GM12864 (cell line): ENCODE measurements at regions not wholly inside any gene's neighbourhood (a gene's known extent, or its start where the extent isn't known, plus 50 kb on each side); places are given as distances from the start of the nearest gene placed in this dataset.

ENCODE experiments used
- DNase-seq: peaks from one replicate; pipeline ENCODE4 v3.0.0-alpha.2; 2011; ENCODE audit warnings: low read depth
- H3K4me3 ChIP-seq: 2 replicates; pipeline ENCODE4 v1.5.1; 2011; ENCODE audit warnings: mild to moderate bottlenecking, low read depth, low read length, control low read depth
- CTCF ChIP-seq: IDR thresholded peaks from 2 replicates; pipeline ENCODE4 v1.5.1; 2011; ENCODE audit warnings: low read depth, mild to moderate bottlenecking, moderate library complexity, low read length, control low read depth, inconsistent platforms; ENCODE audit errors: missing control alignments

GRCh38 chr12:91632042-91632786, 449.6 kb upstream of the DCN start:
- no peak for TF ChIP-seq CTCF
- DNase-seq = no peak
- H3K4me3 ChIP-seq = no peak overlapping the region

GRCh38 chr12:91630596-91631293, 448.1 kb upstream of the DCN start:
- H3K4me3 ChIP-seq = no peak overlapping the region
- no peak for DNase-seq
- TF ChIP-seq CTCF = no peak

DNA sequence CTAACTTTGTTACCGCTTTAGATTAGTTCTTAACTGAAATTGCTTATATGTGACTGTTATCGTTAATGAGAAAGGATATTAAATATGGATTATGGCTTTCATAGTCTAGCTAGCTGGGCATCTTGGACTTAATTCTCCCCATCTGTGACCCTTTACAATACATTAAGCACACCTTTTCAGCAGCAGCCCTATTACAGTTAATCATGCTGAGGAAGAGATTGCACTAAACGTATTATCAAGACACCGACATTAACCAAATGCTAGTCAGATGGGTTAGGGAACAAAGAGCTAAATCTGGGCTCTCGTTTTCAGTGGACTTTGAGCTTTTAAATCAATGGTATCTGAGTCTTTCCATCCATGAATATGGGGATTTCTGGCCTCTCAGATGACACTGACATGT, 447.5 kb upstream of the DCN start:
- DNase-seq = no peak
- TF ChIP-seq CTCF = no peak
- no peak overlapping the region for H3K4me3 ChIP-seq

DNA sequence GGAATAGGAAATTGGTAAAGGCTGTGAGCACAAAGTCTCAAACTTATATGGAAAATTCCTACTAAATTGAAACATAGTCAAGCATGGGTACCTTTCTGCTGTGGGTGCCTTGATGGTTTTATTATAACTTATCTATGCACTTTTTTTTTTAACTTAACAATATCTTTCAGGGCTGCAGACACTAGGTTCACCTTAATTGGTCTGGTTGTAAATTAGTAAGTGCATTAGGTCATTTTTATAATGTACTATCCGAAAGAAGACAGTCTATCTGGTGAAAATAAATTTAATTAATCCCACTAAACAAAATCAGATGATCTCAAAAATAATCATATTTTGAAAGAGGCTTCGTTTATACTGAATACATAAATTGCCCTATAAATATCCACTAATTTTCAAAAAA, 446.8 kb upstream of the DCN start:
- DNase-seq = no peak
- H3K4me3 ChIP-seq = no peak overlapping the region
- TF ChIP-seq CTCF = no peak

DNA sequence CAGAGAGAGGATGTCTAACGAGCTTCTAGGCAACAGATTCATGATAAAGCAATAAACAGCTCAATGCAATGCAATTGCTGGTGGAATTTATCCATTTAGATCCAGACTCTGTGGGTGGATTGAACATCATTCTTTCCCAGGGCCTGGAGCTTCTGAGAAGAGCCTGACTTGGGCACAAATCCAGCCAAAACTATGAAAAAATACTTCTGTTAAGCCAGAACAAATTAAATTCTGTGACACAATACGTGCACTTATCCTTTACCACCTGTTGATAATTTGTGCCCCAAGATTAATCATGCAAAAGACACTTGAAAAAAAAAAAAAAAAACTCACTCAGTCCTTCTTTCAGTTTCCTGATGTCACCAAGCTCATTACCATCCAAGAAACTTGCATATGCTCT, 446.0 kb upstream of the DCN start:
- H3K4me3 ChIP-seq = no peak overlapping the region
- DNase-seq = no peak
- TF ChIP-seq CTCF = no peak

- no peak overlapping the region for H3K4me3 ChIP-seq
- no peak for DNase-seq
- TF ChIP-seq CTCF = no peak
These were observed 444.6 kb upstream of the DCN start for GRCh38 chr12:91627225-91627624.

GRCh38 chr12:91622981-91623380, 440.4 kb upstream of the DCN start:
- no peak for DNase-seq
- TF ChIP-seq CTCF = no peak
- H3K4me3 ChIP-seq = no peak overlapping the region
